Glutamatergic neuron (in vitro differentiated cells): ENCODE measurements at regions not wholly inside any gene's neighbourhood (a gene's known extent, or its start where the extent isn't known, plus 50 kb on each side); places are given as distances from the start of the nearest gene placed in this dataset.
A peak's percentile ranks its signal among the peaks of the same experiment; 100 is the strongest.

Experiments used
- DNase-seq: peaks from one replicate; pipeline ENCODE4 v3.0.0; 2022
- H3K27ac Mint-ChIP-seq: one replicate; pipeline ENCODE4 v1.8.0; 2020; ENCODE audit warnings: mild to moderate bottlenecking, mixed read lengths, inconsistent platforms; ENCODE audit not compliant: unreplicated experiment
- H3K27me3 Mint-ChIP-seq: one replicate; pipeline ENCODE4 v1.8.0; 2020; ENCODE audit warnings: mild to moderate bottlenecking, moderate library complexity, mixed read lengths, inconsistent platforms; ENCODE audit not compliant: unreplicated experiment
- H3K36me3 Mint-ChIP-seq: one replicate; pipeline ENCODE4 v1.8.0; 2020; ENCODE audit warnings: mild to moderate bottlenecking, mixed read lengths, inconsistent platforms; ENCODE audit not compliant: unreplicated experiment
- H3K4me1 Mint-ChIP-seq: one replicate; pipeline ENCODE4 v1.8.0; 2020; ENCODE audit warnings: mild to moderate bottlenecking, low read depth, mixed read lengths, inconsistent platforms; ENCODE audit not compliant: unreplicated experiment
- H3K4me3 Mint-ChIP-seq: one replicate; pipeline ENCODE4 v1.8.0; 2020; ENCODE audit warnings: mild to moderate bottlenecking, mixed read lengths, inconsistent platforms; ENCODE audit not compliant: unreplicated experiment
- H3K9me3 Mint-ChIP-seq: one replicate; pipeline ENCODE4 v1.8.0; 2020; ENCODE audit warnings: mild to moderate bottlenecking, moderate library complexity, mixed read lengths, inconsistent platforms; ENCODE audit not compliant: unreplicated experiment
- CTCF ChIP-seq: fragments of 200-600 bp; sonication (generic); IDR thresholded peaks from one replicate; pipeline ENCODE4 v1.5.0; 2021; ENCODE audit not compliant: partially characterized antibody, unreplicated experiment

GRCh38 chr4:140302151-140302859 lies 71.1 kb upstream of the SCOC start:
- TF ChIP-seq CTCF, result no peak
- H3K9me3 Mint-ChIP-seq, result peaks cover 7% of the 10 kb centered on the region
- no peak overlapping the region for H3K4me3 Mint-ChIP-seq
- no peak overlapping the region for H3K27ac Mint-ChIP-seq
- H3K4me1 Mint-ChIP-seq, result peaks cover 42% of the 10 kb centered on the region
- peaks cover 7% of the 10 kb centered on the region for H3K27me3 Mint-ChIP-seq
- no peak for DNase-seq
- H3K36me3 Mint-ChIP-seq, result no peaks in the 10 kb centered on the region

GRCh38 chr4:140300271-140300970 lies 73.0 kb upstream of the SCOC start:
- no peak for TF ChIP-seq CTCF
- Mint-ChIP-seq H3K4me1 (peaks cover 47% of the 10 kb centered on the region), H3K4me3 (no peak overlapping the region), H3K27ac (no peak overlapping the region), H3K9me3 (peaks cover 7% of the 10 kb centered on the region), H3K36me3 (no peaks in the 10 kb centered on the region), H3K27me3 (peaks cover 5% of the 10 kb centered on the region)
- DNase-seq, result no peak

GRCh38 chr4:140298001-140298400 lies 75.4 kb upstream of the SCOC start:
- Mint-ChIP-seq H3K27ac (peak overlapping the region; percentile 94), H3K9me3 (peaks cover 2% of the 10 kb centered on the region), H3K27me3 (peaks cover 1% of the 10 kb centered on the region)

GRCh38 chr4:140297221-140297570 lies 76.2 kb upstream of the SCOC start:
- Mint-ChIP-seq H3K4me1 (peaks cover 34% of the 10 kb centered on the region), H3K27me3 (peaks cover 1% of the 10 kb centered on the region), H3K27ac (peak overlapping the region; percentile 94), H3K4me3 (peak overlapping the region; percentile 68), H3K36me3 (no peaks in the 10 kb centered on the region), H3K9me3 (peaks cover 2% of the 10 kb centered on the region)
- peak; percentile 28 for DNase-seq
- TF ChIP-seq CTCF, result no peak

More at GRCh38 chr4:140298001-140298400, 75.4 kb upstream of the SCOC start:
- Mint-ChIP-seq H3K4me3 (peak overlapping the region; percentile 71), H3K36me3 (no peaks in the 10 kb centered on the region), H3K4me1 (peaks cover 34% of the 10 kb centered on the region)
- TF ChIP-seq CTCF, result no peak
- DNase-seq, result no peak
